Frontal cortex (tissue), 3 donors: ENCODE measurements at regions not wholly inside any gene's neighbourhood (a gene's known extent, or its start where the extent isn't known, plus 50 kb on each side); places are given as distances from the start of the nearest gene placed in this dataset.
A peak's percentile ranks its signal among the peaks of the same experiment; 100 is the strongest.
"Not testable (repeated sequence)": the region's sequence is repeated elsewhere in the genome, so short reads cannot be mapped to it uniquely, and the experiment has no call there.

Source experiments
- DNase-seq, 2 donors: peaks; one replicate each; pipeline ENCODE4 v3.0.0; 2012; ENCODE audit warnings: low spot score in 2 of 2
- FAIRE-seq: peaks from 2 replicates; lab custom pipeline; 2012; peaks lifted over from hg19 to GRCh38; lab: Jason Lieb, UNC
- donor health status: control.
- donor health status: control.
- donor health status: control.

DNA sequence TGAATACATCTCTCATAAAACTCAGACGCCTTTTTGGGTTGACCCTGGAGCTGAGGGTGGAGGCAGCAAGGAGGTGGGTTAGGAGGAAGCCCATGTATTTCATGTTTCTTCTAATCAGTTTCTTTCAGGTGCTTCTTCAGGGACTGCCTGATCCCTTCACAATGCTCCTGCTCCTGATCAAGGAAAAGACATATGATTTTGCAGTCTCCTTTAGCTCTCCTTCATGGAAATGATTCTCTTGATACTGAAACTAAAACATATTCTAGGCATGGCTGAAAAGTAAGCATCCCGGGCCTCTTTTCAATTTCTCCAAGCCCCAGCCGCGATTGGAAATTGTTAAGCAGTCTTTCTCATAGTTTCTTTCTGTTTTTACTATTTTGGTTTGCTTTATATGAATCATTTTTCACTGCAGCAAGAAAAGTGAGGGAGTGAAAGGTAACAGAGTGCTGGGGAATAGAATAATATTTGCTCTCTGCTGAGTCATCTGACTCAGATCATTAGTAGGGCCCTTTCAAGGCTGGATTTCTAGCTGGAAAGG, 730.7 kb downstream of the CDH11 start:
- FAIRE-seq (no peak), DNase-seq (no peak)

DNA sequence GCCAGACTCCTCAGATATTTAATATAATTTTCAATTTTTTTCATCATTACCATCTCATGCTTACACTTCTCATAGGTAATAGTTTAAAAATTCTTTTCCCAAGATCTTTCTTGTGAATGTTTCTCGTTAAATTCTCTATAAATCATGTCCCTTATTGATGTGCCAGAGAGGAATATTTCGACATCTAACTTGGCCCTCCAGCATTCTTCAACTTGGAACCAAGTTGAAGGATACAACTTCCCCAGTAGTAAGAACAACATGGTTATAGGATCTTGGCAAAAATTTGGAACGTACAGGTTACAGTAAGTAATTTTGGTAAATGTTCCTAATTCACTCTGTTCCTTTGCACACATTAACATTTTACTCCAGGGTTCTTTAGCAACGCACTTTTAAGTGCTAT, 731.8 kb downstream of the CDH11 start:
- DNase-seq, result no peak
- FAIRE-seq, result no peak

DNA sequence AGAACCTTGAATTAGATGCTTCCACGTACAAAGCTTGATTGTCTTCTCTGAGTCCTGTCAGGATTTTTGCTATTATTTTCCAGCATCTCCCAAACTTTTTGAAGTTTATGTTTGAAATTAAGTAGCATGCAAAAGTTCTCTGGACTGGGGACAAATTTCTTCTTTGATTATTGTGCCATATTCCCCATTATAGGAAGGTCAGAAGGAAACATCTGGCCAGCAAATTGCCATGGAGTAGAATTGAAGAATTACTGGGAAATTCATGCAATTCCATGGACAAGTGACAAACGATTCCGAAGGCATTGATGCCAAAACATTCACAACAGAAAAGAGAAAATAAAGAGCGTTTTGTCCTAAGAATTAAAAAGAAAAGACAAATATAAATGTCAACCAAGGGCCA, 737.2 kb downstream of the CDH11 start:
- DNase-seq (no peak), FAIRE-seq (no peak)

DNA sequence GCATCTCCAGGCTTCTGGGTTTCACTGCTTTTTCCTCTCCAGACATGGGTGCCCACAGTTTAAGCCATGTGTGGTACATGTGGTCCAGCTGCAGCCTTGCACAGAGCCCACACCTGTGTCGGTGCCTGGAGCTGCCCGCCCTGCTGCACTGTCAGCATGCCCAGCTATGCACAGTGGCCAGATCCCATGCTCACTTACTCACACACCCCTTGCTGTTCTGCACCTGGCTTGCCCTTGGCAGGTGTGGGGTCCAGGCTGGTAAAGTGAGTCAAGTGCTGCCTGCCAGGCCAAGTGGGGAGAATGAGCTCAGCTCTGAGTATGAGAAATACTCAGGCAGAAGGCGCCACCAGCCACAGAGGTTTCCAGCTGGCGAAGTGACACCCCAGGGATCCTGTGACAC, 739.9 kb downstream of the CDH11 start:
- FAIRE-seq (no peak), DNase-seq (no peak)

DNA sequence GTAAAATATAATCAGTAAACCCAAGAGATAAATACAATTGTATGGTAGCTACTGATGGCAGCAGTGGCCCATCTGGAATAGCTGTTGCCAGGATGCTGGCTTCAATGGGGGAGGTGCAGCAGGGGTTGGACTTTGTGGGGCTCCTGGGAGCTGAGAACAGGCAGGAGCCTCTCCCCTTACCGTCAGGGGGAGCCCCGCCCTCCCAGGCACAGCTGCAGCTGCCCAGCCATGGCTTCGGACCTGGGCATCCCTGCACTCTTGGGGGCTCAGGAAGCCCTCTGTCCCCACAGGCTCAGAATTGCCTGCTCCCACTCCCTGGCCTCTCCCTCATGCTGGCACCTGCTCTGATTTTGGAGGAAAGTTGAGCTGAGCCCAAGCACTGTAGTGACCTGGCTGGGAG, 741.1 kb downstream of the CDH11 start:
- DNase-seq, result no peak
- FAIRE-seq, result no peak

DNA sequence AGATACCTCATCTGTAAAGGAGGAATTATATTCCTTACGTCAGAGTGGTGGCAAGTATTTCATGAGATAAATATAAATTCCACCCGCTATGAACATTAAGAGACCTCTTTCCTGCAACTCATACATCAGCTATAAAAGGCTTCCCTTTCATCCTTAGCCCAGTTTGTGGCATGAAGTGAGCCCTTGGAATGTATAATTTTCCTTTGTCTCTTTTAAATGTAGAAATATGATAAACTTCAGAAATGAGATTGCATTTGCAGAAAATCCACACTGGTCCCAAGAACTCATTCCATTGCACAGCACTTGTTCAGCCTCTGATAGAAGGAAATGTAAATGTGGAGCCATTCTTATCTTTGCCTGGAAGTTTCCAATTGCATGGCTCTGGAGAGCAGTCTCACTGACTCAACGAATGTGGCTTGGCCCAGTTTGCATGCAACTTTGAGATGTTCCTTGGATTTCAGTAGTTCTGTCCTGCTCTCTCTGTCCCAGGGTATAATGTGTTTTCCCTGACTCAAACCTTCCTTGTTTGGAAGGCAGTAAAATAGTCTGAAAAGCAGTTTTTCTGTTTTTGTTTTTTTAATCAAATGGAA, 746.4 kb downstream of the CDH11 start:
- DNase-seq (no peak), FAIRE-seq (no peak)

DNA sequence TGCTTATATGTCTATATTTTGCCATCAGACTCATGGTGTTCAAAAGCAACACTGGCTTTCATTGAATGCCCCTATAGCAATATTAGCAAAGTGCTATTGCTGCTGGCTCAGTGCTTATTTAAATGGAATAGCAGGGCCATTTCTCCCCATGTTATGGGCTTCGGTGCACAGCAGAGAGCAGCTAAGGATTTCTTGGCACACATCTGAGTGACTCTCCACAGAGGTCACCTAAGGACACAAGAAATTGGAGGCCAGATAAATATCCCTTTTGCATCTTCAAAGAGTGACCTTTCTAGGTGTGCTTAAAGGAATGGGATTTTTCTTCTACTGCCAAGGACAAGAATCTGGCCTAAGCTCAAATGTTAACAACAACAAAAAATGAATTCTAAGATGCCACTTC, 751.8 kb downstream of the CDH11 start:
- FAIRE-seq, result no peak
- no peak for DNase-seq

DNA sequence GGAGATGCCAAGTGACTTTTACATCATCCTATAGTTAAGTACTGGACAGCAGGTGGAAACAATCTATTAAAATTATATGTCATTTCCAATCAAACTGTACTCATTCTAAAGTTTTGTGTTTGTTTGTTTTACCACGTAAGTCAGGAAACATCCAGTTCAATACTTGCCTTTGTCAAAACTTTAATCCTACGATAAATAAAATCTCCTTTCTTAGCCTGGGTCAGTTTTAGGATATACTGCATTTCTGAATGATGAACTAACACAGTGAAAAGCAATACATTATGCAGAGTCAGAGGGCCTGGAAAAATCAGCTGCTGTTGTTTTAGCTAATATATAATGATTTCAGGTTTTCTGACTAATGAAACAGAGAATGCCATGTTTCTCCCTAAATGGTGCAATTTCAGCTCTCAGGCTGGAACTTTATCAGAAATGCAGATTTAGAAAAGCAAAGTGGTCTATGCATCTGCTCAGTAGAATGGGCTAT, 756.4 kb downstream of the CDH11 start:
- no peak for FAIRE-seq
- no peak for DNase-seq

DNA sequence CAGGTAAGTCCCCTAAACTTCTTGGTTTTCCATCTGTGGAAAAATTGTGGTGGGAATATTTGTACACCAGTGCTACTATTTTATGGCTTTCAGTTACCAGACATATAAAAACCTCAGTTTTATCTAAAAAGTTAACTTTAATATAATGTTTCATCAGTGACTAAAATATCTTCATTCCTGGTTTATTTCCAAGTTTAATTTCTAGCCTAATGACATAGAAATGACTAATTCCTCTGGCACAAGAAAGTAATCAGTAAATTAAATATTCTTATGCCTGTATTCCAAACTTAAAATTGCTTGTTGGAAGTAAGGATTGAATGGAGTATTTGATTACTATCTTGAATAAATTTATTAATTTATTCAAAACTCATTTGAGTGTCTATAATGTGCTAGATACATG, 757.0 kb downstream of the CDH11 start:
- FAIRE-seq (peak; percentile 42), DNase-seq (no peak)

DNA sequence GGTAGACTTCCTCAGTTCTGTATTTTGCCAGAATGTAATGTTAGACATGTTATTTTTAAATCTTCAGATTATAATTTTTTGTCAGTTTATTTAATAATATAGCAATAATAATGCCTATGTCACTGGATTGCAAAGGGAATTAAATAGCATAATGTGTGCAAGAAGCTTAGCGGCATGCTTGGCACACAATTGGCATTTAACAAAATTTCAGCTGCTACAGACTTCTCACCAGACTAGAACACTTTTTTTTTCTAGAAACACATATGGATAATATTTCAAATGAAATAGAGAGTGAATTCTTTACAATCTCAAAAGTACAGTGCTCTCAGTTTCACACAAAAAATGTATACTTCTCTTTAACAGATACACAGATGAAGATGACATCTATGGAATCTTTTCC, 757.4 kb downstream of the CDH11 start:
- DNase-seq (no peak), FAIRE-seq (no peak)

DNA sequence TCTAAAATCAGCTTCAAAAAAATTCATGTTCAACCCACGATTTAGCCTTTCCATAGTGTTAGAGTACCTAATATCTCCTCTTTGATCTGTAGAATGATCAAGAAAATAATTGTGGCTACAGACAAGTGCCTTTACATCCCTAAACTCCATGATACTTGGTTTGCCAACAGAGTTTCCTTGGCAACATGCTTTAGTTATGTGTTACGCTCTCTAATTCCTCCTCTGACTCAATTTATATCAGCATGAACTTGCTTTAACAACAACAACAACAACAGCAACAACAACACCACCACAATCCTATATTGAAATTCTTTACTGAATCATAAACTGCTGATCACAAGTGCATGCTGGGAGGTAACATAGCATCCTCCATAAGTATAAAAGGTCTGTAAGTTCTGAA, 757.8 kb downstream of the CDH11 start:
- FAIRE-seq, result no peak
- no peak for DNase-seq

DNA sequence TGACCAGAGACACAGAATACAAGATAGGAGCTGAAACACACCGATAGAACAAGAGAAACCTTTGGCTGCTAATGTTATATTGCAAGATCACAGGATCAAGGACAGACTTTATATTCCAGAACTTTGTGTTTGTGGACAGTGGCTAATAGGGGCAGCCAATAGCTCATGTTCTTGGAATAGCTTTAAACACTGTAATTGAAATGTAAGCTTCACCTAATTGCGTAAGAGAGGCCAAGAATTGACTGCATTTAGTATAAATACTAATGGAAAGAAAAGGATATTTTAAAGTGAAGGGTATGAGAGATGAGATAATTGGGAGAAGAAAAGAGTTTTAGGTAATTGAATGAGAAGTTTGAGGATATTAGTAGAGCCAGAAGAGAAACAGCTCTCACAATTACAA, 758.8 kb downstream of the CDH11 start:
- DNase-seq (no peak), FAIRE-seq (no peak)

DNA sequence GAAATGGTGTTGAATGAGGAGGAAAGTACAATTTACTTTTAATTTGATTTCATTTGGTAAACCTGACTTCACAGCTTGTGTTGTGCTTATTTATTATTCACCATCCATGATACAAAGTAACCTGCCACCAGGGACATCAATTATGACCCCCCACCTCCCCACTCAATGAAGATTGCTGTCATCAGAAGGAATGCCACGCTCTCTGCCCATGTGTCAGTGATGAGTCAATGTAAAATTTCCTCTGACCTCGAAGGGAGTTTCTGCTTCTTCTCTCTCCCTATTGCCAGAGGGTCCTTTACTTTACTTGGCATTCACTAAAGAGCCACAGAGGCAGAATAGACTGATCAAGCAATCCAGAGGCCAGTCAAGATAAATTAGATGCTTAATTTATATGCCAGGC, 759.7 kb downstream of the CDH11 start:
- DNase-seq (no peak), FAIRE-seq (no peak)

DNA sequence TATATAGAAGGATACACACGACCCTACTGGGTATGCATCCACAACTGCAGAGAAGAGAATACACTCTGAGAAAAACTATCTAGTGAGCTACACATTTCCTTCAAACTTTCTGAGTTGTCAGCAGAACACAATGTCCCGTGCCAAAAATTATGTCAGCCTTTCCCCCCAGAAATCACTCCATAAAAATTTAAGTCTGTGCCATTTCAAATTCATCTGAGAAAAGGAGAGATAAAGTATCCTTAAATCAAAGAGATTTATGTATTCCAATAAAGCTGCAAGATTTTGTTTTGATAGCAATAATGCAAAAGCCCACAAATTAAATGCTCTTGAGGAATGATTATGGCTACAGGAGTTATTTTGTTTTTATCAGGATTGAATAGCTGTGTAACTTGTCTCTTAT, 760.1 kb downstream of the CDH11 start:
- DNase-seq, result no peak
- no peak for FAIRE-seq

DNA sequence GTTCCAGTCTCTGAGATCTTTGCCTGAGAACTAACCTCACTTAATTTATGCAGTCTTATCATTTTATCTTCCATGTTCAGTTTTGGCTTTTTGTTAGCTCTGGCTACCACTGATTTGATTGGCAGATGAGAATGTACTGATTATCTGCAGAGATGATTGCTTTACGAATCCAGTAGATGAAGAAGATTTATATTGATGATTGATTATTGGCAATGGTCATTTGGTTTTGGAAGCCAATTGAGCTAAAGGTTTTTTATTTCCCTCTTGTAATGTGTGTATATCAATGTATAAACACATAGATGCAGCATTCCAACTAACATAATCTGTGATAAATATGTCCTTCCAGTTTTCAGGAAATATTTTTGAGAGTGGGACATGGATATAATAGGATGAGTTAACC, 763.6 kb downstream of the CDH11 start:
- DNase-seq, result no peak
- FAIRE-seq, result no peak

DNA sequence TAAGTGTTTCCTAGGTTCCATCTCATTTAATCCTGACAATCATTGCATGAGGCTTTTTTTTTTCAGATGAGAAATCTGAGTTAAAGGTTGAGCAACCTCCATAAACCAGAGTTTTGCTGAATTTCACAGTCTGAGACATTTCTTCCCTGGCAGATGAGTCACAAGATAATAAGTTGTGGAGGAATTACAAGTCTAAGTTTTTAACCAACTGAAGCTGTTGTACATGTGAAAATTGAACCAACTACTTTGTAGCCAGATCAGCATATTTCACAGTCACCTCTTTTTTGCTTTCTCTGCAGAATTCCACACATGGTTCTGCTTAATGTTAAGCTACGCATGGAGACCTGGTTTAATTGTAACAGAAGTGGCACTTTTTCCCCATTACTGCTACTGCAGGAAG, 765.6 kb downstream of the CDH11 start:
- DNase-seq, result no peak
- no peak for FAIRE-seq

DNA sequence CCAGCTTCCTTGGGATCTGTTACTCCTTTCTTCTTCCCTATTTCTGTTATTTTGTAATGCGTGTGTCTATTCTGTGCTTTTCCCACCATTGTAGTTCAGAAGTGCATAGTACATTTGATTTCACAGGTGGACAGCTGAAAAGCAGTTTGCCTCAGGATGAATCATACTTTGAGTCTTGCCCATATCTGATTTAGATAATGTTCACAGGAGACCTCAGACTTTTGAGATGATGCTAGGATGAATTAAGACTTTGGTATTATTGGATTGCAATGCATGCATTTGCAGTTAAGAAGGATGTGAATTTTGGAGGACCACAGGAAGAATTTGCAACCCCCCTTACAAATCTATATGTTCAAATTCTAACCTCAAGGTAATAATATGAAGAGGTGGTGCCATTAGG, 769.6 kb downstream of the CDH11 start:
- DNase-seq (no peak), FAIRE-seq (no peak)

DNA sequence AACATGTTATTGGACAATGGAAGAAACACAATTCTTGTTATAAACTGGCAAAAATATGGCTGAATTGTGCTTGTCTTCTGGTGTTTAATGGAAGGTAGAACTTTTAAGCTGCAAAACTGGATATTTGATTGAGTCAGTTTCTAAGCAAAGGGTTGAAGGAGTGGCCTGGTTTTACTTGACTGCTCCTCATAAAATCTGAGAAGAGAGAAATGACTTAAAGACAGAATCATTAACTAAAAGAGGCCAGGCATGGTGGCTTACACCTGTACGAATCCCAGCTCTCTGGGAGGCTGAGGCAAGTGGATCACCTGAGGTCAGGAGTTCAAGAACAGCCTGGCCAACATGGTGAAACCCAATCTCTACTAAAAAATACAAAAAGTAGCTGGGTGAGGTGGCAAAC, 770.7 kb downstream of the CDH11 start:
- DNase-seq (no peak), FAIRE-seq (no peak)

DNA sequence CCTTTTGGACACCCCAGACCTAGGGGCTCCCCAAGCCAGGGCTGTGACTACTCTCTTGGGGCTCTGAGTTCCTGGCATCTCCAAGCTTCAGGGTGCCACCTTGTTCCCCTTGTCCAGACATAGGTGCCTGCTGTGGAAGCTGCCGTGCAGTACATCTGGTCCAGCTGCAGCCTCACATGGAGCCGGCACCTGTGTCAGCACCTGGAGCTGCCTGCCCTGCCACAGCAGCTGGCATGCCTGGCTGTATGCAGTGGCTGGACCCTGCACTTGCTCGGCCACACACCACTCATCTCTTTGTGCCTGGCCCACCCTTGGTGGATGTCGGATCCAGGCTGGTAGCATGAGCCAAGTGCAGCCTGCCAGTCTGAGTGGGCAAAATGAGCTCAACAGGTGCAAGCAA, 775.8 kb downstream of the CDH11 start:
- FAIRE-seq (no peak), DNase-seq (no peak)

DNA sequence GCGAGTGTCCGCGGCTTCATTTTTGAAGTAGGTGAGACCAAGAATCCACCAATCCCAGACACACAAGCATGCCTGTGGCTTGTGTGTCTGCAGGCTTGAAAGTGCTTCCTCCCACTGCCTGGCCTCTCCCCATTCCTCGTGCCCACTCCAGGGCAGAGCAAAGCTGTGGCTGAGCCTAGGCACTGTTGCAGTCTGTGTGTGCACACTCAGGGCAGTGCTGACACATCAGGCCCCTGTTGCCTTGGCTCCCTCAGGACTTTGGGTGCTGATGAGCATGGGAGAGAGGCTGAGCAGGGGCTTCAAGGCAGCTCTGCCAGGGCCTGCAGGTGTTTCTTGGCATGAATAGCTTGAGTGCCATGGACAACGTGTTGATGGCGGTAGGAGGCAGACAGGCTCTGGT, 776.7 kb downstream of the CDH11 start:
- no peak for FAIRE-seq

DNA sequence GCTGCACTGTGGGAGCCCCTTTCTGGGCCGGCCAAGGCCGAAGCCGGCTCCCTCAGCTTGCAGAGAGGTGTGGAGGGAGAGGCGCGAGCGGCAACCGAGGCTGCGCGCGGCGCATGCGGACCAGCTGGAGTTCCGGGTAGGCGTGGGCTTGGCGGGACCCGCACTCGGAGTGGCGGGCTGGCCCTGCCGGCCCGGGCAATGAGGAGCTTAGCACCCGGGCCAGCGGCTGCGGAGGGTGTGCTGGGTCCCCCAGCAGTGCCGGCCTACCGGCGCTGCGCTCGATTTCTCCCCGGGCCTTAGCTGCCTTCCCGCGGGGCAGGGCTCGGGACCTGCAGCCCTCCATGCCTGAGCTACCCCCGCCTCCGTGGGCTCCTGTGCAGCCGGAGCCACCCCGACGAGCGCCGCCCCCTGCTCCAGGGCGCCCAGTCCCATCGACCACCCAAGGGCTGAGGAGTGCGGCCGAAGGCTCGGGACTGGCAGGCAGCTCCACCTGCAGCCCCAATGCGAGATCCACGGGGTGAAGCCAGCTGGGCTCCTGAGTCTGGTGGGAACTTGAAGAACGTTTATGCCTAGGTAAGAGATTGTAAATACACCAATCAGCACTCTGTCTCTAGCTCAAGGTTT, 777.9 kb downstream of the CDH11 start:
- not testable (repeated sequence) for DNase-seq, FAIRE-seq

More for the DNA sequence above, 776.7 kb downstream of the CDH11 start:
- no peak for DNase-seq
